ENCODE measurements at regions not wholly inside any gene's neighbourhood (a gene's known extent, or its start where the extent isn't known, plus 50 kb on each side); places are given as distances from the start of the nearest gene placed in this dataset.

DNA sequence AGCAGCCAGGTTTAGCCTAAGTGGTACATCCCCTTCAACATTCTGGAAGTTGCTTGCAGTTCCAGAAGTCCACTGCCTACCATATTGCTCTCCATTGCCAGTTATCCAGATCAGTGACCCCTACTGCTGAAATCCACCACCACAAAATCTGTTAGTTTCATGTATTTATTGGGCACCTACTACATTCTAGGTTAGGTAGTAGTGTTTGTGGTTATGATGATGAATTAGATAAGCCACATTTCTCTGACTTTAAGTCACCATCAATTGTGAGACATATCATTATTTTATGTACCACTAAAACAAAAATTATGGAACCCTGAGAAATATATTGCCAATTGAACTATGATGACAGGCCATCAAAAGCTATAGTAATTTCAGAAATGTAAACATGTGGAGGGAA lies 139.5 kb upstream of the PKDCC start:
- no peak for DNase-seq (ENCODE audit: low read depth in 2 of 2)
- H3K4me3 ChIP-seq (replicated peaks in 1 of 2; ENCODE audit: low read depth in 2 of 2, low read length in 2 of 2) = no peak overlapping the region
- TF ChIP-seq, protein P1, sequence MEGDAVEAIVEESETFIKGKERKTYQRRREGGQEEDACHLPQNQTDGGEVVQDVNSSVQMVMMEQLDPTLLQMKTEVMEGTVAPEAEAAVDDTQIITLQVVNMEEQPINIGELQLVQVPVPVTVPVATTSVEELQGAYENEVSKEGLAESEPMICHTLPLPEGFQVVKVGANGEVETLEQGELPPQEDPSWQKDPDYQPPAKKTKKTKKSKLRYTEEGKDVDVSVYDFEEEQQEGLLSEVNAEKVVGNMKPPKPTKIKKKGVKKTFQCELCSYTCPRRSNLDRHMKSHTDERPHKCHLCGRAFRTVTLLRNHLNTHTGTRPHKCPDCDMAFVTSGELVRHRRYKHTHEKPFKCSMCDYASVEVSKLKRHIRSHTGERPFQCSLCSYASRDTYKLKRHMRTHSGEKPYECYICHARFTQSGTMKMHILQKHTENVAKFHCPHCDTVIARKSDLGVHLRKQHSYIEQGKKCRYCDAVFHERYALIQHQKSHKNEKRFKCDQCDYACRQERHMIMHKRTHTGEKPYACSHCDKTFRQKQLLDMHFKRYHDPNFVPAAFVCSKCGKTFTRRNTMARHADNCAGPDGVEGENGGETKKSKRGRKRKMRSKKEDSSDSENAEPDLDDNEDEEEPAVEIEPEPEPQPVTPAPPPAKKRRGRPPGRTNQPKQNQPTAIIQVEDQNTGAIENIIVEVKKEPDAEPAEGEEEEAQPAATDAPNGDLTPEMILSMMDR (IDR thresholded peaks at IDR 0.05; ENCODE audit: low read depth, low read length) = no peak

DNA sequence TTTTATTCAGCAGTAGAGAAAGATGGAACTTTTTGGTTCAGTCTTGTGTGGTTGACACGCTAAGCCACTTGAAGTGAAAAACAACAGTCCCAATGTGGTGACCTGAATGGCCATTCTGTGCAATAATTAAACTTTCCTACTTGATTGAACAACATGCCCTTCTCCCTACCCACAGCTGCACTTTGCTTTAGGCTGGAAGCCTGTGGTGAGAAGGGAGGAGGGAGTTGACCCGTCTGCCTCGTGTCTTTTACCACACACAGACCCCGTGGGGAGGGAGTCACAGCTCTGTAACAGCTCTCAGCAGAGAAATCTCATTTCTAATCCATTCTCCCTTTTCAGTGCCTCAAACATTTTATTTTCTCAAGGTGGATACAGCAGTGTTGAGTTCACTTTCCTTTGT lies 138.2 kb upstream of the PKDCC start:
- TF ChIP-seq, protein P1 (IDR thresholded peaks at IDR 0.05; ENCODE audit: low read depth, low read length) = no peak
- DNase-seq (ENCODE audit: low read depth in 2 of 2) = no peak
- no peak overlapping the region for H3K4me3 ChIP-seq (replicated peaks in 1 of 2; ENCODE audit: low read depth in 2 of 2, low read length in 2 of 2)

DNA sequence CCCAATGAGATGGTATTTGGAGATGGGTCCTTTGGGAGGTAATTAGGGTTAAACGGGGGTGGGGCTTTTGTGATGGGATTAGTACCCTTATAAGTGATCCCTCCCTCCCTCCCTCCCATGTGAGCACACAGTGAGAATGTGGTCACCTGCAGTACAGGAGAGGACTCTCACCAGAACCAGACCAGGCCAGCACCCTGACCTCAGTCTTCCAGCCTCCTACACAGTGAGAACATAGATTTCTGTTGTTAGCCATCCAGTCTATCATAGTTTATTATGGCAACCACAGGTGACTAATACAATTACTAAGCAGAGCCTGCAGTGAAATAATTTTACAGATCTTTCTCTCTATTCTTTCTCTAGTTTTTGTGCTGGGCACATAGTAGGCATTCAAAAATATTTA lies 137.7 kb upstream of the PKDCC start:
- peak in 1 of 2 donors; percentile 38 for DNase-seq (ENCODE audit: low read depth in 2 of 2)
- TF ChIP-seq, protein P1 (IDR thresholded peaks at IDR 0.05; ENCODE audit: low read depth, low read length) = no peak

DNA sequence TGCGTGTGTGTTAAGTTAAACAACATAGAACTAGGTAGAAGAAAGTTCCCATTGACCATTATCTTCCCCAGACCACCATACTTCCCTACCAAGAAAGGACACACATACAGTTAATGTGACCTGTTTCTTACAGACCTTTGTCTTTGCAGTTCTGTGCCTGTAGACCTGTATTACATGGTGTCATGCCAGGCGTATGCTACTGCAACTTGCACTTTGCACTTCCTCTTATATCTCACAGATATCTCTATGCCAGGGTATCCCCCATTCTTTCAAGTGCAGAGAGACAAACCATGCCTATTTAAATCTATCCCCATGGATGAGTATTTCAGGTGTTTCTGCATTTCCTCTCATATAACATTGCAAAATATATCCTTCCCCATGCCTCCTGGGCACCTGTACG lies 136.8 kb upstream of the PKDCC start:
- H3K4me3 ChIP-seq (replicated peaks in 1 of 2; ENCODE audit: low read depth in 2 of 2, low read length in 2 of 2) = no peak overlapping the region
- DNase-seq (ENCODE audit: low read depth in 2 of 2) = no peak
- TF ChIP-seq, protein P1 (IDR thresholded peaks at IDR 0.05; ENCODE audit: low read depth, low read length) = no peak

More for the DNA sequence above, 137.7 kb upstream of the PKDCC start:
- no peak overlapping the region for H3K4me3 ChIP-seq (replicated peaks in 1 of 2; ENCODE audit: low read depth in 2 of 2, low read length in 2 of 2)

DNA sequence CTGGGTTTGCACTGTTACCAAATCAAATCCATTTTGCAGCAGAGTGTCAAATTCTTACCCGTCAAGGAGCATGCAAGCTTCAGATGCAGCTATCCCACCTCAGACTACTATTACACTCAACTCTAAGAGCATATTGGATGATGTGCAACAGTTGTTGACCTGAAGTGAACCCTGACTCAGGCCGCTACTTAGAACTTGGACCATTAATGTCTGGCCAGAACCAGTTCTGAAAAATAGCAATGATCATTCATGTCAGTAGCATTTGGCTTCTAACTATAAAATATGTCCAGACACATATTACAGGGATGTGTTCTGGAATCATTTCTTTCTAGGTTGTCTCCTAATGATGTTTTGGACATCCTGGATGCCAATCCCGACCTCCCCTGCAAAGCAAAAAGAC lies 135.5 kb upstream of the PKDCC start:
- TF ChIP-seq, protein P1 (IDR thresholded peaks at IDR 0.05; ENCODE audit: low read depth, low read length) = no peak
- DNase-seq (ENCODE audit: low read depth in 2 of 2) = no peak
- no peak overlapping the region for H3K4me3 ChIP-seq (replicated peaks in 1 of 2; ENCODE audit: low read depth in 2 of 2, low read length in 2 of 2)

DNA sequence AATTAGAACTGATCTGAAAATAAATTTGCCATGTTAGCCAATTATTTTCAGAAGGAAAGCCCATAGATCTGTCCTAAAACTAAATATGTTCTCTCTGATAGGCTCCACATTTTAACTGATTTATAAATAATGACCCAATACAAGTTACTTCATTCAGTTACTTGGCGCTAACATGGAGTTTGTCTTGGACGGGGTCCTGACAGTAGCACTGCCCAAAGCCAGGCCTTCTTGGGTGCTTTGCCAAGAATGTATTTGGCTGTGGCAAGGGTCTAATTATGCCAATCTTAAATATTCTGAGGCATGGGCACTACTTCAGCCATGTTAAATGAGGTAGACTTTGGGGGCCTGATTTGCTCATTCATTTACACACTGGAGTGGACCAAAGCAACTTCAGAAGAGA lies 135.0 kb upstream of the PKDCC start:
- TF ChIP-seq, protein P1 (IDR thresholded peaks at IDR 0.05; ENCODE audit: low read depth, low read length) = no peak
- no peak for DNase-seq (ENCODE audit: low read depth in 2 of 2)
- no peak overlapping the region for H3K4me3 ChIP-seq (replicated peaks in 1 of 2; ENCODE audit: low read depth in 2 of 2, low read length in 2 of 2)

DNA sequence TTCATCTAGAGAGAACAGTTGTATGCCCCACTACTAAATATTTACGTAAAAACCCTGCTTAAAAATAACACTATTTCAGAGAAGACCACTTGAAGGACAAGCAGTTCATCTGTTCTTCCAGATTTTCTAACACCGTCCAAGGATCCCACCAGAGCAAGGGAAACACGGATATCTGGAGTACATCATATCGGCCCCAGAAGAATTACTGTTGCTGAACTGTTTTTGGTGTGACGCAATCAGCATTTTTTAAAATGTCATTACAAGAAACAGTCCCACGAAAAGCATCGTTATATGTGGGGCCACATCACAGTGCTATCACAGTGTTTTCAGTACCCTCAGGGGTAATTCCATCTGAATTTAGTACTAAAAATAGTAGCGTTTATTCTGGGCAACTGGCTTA lies 134.5 kb upstream of the PKDCC start:
- no peak overlapping the region for H3K4me3 ChIP-seq (replicated peaks in 1 of 2; ENCODE audit: low read depth in 2 of 2, low read length in 2 of 2)
- TF ChIP-seq, protein P1 (IDR thresholded peaks at IDR 0.05; ENCODE audit: low read depth, low read length) = no peak
- peak in 1 of 2 donors; percentile 32 for DNase-seq (ENCODE audit: low read depth in 2 of 2)

All from cardiac fibroblast (primary cell).